ENCODE measurements at regions not wholly inside any gene's neighbourhood (a gene's known extent, or its start where the extent isn't known, plus 50 kb on each side); places are given as distances from the start of the nearest gene placed in this dataset.

DNA sequence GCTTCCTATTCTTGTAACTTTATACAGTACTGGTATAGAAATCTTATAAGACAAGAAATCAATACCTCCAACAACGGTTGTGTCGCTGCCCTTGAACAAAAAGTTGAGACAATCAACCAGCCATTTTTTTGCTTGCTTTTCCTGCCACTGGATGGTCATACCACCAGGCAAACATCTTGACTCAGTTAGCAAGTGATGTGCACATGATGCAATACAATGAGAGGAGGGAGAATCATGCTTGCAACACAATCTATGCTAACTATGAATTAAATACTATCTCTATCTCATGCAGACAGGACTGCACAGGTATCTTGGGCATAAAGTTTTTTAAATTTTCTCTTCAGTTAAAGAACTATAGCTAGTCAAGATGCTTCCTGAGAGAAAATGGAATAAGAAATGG, 877.7 kb upstream of the CITED2 start:
- no peak for DNase-seq (ENCODE audit: low spot score)
- no peak for TF ChIP-seq EZH2 (IDR thresholded peaks at IDR 0.05)
- TF ChIP-seq, protein P1, sequence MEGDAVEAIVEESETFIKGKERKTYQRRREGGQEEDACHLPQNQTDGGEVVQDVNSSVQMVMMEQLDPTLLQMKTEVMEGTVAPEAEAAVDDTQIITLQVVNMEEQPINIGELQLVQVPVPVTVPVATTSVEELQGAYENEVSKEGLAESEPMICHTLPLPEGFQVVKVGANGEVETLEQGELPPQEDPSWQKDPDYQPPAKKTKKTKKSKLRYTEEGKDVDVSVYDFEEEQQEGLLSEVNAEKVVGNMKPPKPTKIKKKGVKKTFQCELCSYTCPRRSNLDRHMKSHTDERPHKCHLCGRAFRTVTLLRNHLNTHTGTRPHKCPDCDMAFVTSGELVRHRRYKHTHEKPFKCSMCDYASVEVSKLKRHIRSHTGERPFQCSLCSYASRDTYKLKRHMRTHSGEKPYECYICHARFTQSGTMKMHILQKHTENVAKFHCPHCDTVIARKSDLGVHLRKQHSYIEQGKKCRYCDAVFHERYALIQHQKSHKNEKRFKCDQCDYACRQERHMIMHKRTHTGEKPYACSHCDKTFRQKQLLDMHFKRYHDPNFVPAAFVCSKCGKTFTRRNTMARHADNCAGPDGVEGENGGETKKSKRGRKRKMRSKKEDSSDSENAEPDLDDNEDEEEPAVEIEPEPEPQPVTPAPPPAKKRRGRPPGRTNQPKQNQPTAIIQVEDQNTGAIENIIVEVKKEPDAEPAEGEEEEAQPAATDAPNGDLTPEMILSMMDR (IDR thresholded peaks at IDR 0.05): no peak
- peaks cover 1% of the 10 kb centered on the region for H3K36me3 Mint-ChIP-seq
- Histone ChIP-seq H3K79me2 (ENCODE audit: low read depth) (no peaks in the 10 kb centered on the region), H3K4me2 (no peak overlapping the region), H3F3A (ENCODE audit: low read depth) (no peaks in the 10 kb centered on the region), H3K4me1 (no peaks in the 10 kb centered on the region), H2AFZ (replicated peaks) (no peak overlapping the region), H3K9ac (no peak overlapping the region), H3K27ac (no peak overlapping the region), H3K27me3 (no peaks in the 10 kb centered on the region), H3K36me3 (no peaks in the 10 kb centered on the region), H3K9me3 (ENCODE audit: low read depth) (no peaks in the 10 kb centered on the region), H3K4me3 (no peak overlapping the region), H4K20me1 (ENCODE audit: low read depth) (no peaks in the 10 kb centered on the region)
- H3K9me3 Mint-ChIP-seq: no peaks in the 10 kb centered on the region
- H3K4me1 Mint-ChIP-seq: peaks cover 2% of the 10 kb centered on the region
- no peak overlapping the region for H3K27ac Mint-ChIP-seq
- H3K27me3 Mint-ChIP-seq (ENCODE audit: insufficient read depth, low read depth): peaks cover 4% of the 10 kb centered on the region
- H3K4me3 Mint-ChIP-seq: no peak overlapping the region

- no peaks in the 10 kb centered on the region for H3K9me3 Mint-ChIP-seq
- peaks cover under 1% of the 10 kb centered on the region for H3K36me3 Mint-ChIP-seq
- Histone ChIP-seq H3K27ac (peak overlapping the region; percentile 72), H4K20me1 (ENCODE audit: low read depth) (no peaks in the 10 kb centered on the region), H3K4me1 (peaks cover 7% of the 10 kb centered on the region), H3K9me3 (ENCODE audit: low read depth) (no peaks in the 10 kb centered on the region), H3F3A (ENCODE audit: low read depth) (peaks cover 7% of the 10 kb centered on the region), H3K79me2 (ENCODE audit: low read depth) (no peaks in the 10 kb centered on the region), H2AFZ (replicated peaks) (no peak overlapping the region), H3K36me3 (no peaks in the 10 kb centered on the region), H3K9ac (no peak overlapping the region), H3K27me3 (no peaks in the 10 kb centered on the region), H3K4me2 (no peak overlapping the region), H3K4me3 (no peak overlapping the region)
- H3K4me1 Mint-ChIP-seq: no peaks in the 10 kb centered on the region
- peak; percentile 6 for DNase-seq (ENCODE audit: low spot score)
- H3K27me3 Mint-ChIP-seq (ENCODE audit: insufficient read depth, low read depth): peaks cover 4% of the 10 kb centered on the region
- H3K27ac Mint-ChIP-seq: no peak overlapping the region
- no peak overlapping the region for H3K4me3 Mint-ChIP-seq
- TF ChIP-seq EZH2 (IDR thresholded peaks at IDR 0.05): no peak
- no peak for TF ChIP-seq EZH2phosphoT487 (IDR thresholded peaks at IDR 0.05)
- TF ChIP-seq, protein P1 (IDR thresholded peaks at IDR 0.05): no peak
Observed at GRCh38 chr6:140245296-140246040, 871.0 kb upstream of the CITED2 start.

DNA sequence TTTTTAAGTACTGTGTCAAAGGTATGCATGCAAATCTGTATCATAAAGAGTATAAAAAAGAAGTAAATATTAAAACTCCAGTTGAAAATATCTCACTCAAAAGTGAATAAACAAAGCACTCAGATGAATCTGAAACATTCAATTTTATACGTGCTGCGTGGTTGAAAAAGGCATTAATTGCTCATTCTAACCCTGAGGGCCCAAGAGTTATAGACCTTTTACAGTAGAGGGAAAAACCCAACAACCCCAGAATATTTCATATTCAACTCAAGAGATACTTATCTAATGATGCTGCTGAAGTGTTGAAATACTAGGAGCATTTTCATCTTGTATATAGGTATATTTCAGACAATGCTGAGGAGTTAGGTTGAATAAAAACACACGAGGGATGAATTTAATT, 862.8 kb upstream of the CITED2 start:
- Histone ChIP-seq H3K36me3 (no peaks in the 10 kb centered on the region), H4K20me1 (ENCODE audit: low read depth) (no peaks in the 10 kb centered on the region), H3K4me3 (no peak overlapping the region), H2AFZ (replicated peaks) (no peak overlapping the region), H3F3A (ENCODE audit: low read depth) (no peaks in the 10 kb centered on the region), H3K9ac (no peak overlapping the region), H3K9me3 (ENCODE audit: low read depth) (no peaks in the 10 kb centered on the region), H3K4me2 (no peak overlapping the region), H3K27me3 (no peaks in the 10 kb centered on the region), H3K79me2 (ENCODE audit: low read depth) (no peaks in the 10 kb centered on the region), H3K27ac (no peak overlapping the region), H3K4me1 (no peaks in the 10 kb centered on the region)
- Mint-ChIP-seq H3K27me3 (ENCODE audit: insufficient read depth, low read depth) (no peaks in the 10 kb centered on the region), H3K27ac (no peak overlapping the region), H3K9me3 (peaks cover 24% of the 10 kb centered on the region), H3K4me3 (no peak overlapping the region), H3K4me1 (no peaks in the 10 kb centered on the region), H3K36me3 (no peaks in the 10 kb centered on the region)
- no peak for TF ChIP-seq EZH2 (IDR thresholded peaks at IDR 0.05)
- TF ChIP-seq, protein P1 (IDR thresholded peaks at IDR 0.05): no peak
- no peak for DNase-seq (ENCODE audit: low spot score)
